WERI-Rb-1 (cell line): ENCODE measurements at regions not wholly inside any gene's neighbourhood (a gene's known extent, or its start where the extent isn't known, plus 50 kb on each side); places are given as distances from the start of the nearest gene placed in this dataset.
"Not testable (repeated sequence)": the region's sequence is repeated elsewhere in the genome, so short reads cannot be mapped to it uniquely, and the experiment has no call there.

ENCODE experiments used
- DNase-seq: peaks from one replicate; pipeline ENCODE4 v3.0.0-alpha.2; 2020
- H3K27ac ChIP-seq: fragments of 250-450 bp; sonication (Bioruptor Pico); 2 replicates; pipeline ENCODE4 v1.5.1; 2020; ENCODE audit warnings: mild to moderate bottlenecking, moderate library complexity
- H3K27me3 ChIP-seq: fragments of 250-450 bp; sonication (Bioruptor Pico); 2 replicates; pipeline ENCODE4 v1.5.1; 2021; ENCODE audit warnings: mild to moderate bottlenecking, low read depth, moderate library complexity; ENCODE audit not compliant: insufficient read depth, severe bottlenecking
- H3K36me3 ChIP-seq: fragments of 250-450 bp; sonication (Bioruptor Pico); 2 replicates; pipeline ENCODE4 v1.5.1; 2020; ENCODE audit warnings: mild to moderate bottlenecking, moderate library complexity
- H3K4me3 ChIP-seq: 2 replicates; pipeline ENCODE4 v1.5.1; 2011; ENCODE audit warnings: low read depth, mild to moderate bottlenecking, control low read depth, low read length
- H3K9me3 ChIP-seq: fragments of 250-450 bp; sonication (Bioruptor Pico); 2 replicates; pipeline ENCODE4 v1.5.1; 2021; ENCODE audit warnings: mild to moderate bottlenecking, moderate library complexity; ENCODE audit not compliant: severe bottlenecking
- CTCF ChIP-seq: IDR thresholded peaks from 2 replicates; pipeline ENCODE4 v1.5.1; 2011; ENCODE audit warnings: low read depth, mild to moderate bottlenecking, control low read depth, inconsistent platforms, low read length

GRCh38 chr16:76866994-76867393 lies 324.0 kb upstream of the MON1B start:
- Histone ChIP-seq H3K27ac (no peak overlapping the region), H3K9me3 (no peaks in the 10 kb centered on the region), H3K27me3 (no peaks in the 10 kb centered on the region), H3K36me3 (no peaks in the 10 kb centered on the region), H3K4me3 (no peak overlapping the region)
- no peak for TF ChIP-seq CTCF
- no peak for DNase-seq

- H3K27me3 ChIP-seq: no peaks in the 10 kb centered on the region
- H3K36me3 ChIP-seq: no peaks in the 10 kb centered on the region
- H3K27ac ChIP-seq: no peak overlapping the region
- H3K9me3 ChIP-seq: no peaks in the 10 kb centered on the region
- no peak for TF ChIP-seq CTCF
- no peak for DNase-seq
- H3K4me3 ChIP-seq: no peak overlapping the region
Observed at GRCh38 chr16:76875898-76876297, 315.1 kb upstream of the MON1B start.

GRCh38 chr16:76879420-76879819 lies 311.6 kb upstream of the MON1B start:
- TF ChIP-seq CTCF: no peak
- Histone ChIP-seq H3K36me3 (no peaks in the 10 kb centered on the region), H3K27me3 (no peaks in the 10 kb centered on the region), H3K9me3 (no peaks in the 10 kb centered on the region), H3K4me3 (no peak overlapping the region), H3K27ac (no peak overlapping the region)
- no peak for DNase-seq

GRCh38 chr16:76880523-76880922 lies 310.5 kb upstream of the MON1B start:
- H3K27me3 ChIP-seq, DNase-seq, H3K4me3 ChIP-seq, H3K36me3 ChIP-seq, H3K27ac ChIP-seq, H3K9me3 ChIP-seq: not testable (repeated sequence)

GRCh38 chr16:76882105-76882504 lies 308.9 kb upstream of the MON1B start:
- Histone ChIP-seq H3K9me3 (no peaks in the 10 kb centered on the region), H3K4me3 (no peak overlapping the region), H3K27ac (no peak overlapping the region), H3K36me3 (no peaks in the 10 kb centered on the region), H3K27me3 (no peaks in the 10 kb centered on the region)
- no peak for DNase-seq
- TF ChIP-seq CTCF: no peak

GRCh38 chr16:76883076-76883475 lies 307.9 kb upstream of the MON1B start:
- Histone ChIP-seq H3K9me3 (no peaks in the 10 kb centered on the region), H3K27me3 (no peaks in the 10 kb centered on the region), H3K27ac (no peak overlapping the region), H3K36me3 (no peaks in the 10 kb centered on the region), H3K4me3 (no peak overlapping the region)
- no peak for TF ChIP-seq CTCF
- no peak for DNase-seq
